ENCODE measurements at regions not wholly inside any gene's neighbourhood (a gene's known extent, or its start where the extent isn't known, plus 50 kb on each side); places are given as distances from the start of the nearest gene placed in this dataset.

- Histone ChIP-seq H3K4me3 (ENCODE audit: low read length) (no peak overlapping the region), H3K27me3 (ENCODE audit: control insufficient read depth, insufficient read depth, low read length) (no peaks in the 10 kb centered on the region), H3K9me3 (replicated peaks; ENCODE audit: low read length) (no peaks in the 10 kb centered on the region), H3K36me3 (ENCODE audit: insufficient read depth, low read length) (no peaks in the 10 kb centered on the region), H3K9ac (ENCODE audit: low read depth, low read length) (no peak overlapping the region), H3K4me2 (ENCODE audit: low read length) (no peak overlapping the region), H3K4me1 (ENCODE audit: control insufficient read depth, insufficient read depth, low read length) (no peaks in the 10 kb centered on the region)
Observed at GRCh38 chr3:151630035-151630434, 103.7 kb upstream of the AADACL2 start.

DNA sequence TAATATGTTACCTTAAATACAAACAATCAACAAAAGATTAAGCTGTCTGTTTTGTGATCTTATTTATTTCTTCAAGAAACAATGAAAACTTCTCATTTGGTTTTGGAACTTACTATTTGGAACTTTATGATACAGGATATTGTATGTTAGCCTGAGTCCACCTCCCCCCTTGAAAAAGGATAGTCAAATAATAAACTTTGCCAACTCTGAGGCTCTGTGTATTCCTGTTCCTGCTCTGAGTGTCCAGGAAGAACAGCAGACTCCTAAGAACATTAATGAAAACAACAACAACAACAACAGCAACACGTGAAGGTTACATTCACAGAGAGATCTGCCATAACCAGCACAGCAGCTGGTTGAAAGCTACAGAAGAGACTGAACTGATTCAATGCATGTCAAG lies 108.1 kb upstream of the AADACL2 start:
- Histone ChIP-seq H3K4me2 (ENCODE audit: low read length) (no peak overlapping the region), H3K4me3 (ENCODE audit: low read length) (no peak overlapping the region), H3K4me1 (ENCODE audit: control insufficient read depth, insufficient read depth, low read length) (no peaks in the 10 kb centered on the region), H3K9me3 (replicated peaks; ENCODE audit: low read length) (no peaks in the 10 kb centered on the region), H3K36me3 (ENCODE audit: insufficient read depth, low read length) (no peaks in the 10 kb centered on the region), H3K27me3 (ENCODE audit: control insufficient read depth, insufficient read depth, low read length) (no peaks in the 10 kb centered on the region), H3K9ac (ENCODE audit: low read depth, low read length) (no peak overlapping the region)

DNA sequence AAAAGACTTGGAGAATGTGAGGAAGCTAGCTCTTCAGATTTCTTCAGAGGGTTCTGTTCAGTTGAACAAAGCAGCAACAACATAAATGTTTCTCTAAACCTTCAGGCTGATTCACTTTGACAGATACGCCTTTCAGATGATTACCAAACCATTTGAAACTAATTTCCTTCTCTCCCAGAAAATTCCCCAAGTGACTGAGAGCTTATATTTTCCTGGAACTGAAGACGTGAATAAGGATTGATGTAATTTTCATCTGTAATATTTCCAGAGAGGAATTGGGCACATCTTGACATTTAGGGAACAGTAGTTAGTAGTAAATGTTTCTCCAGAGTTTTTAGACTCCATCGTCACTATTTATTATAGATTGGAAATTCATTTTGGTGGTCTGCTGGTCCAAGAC lies 108.6 kb upstream of the AADACL2 start:
- Histone ChIP-seq H3K36me3 (ENCODE audit: insufficient read depth, low read length) (no peaks in the 10 kb centered on the region), H3K4me3 (ENCODE audit: low read length) (no peak overlapping the region), H3K9ac (ENCODE audit: low read depth, low read length) (no peak overlapping the region), H3K27me3 (ENCODE audit: control insufficient read depth, insufficient read depth, low read length) (no peaks in the 10 kb centered on the region), H3K4me2 (ENCODE audit: low read length) (no peak overlapping the region), H3K4me1 (ENCODE audit: control insufficient read depth, insufficient read depth, low read length) (no peaks in the 10 kb centered on the region), H3K9me3 (replicated peaks; ENCODE audit: low read length) (no peaks in the 10 kb centered on the region)

DNA sequence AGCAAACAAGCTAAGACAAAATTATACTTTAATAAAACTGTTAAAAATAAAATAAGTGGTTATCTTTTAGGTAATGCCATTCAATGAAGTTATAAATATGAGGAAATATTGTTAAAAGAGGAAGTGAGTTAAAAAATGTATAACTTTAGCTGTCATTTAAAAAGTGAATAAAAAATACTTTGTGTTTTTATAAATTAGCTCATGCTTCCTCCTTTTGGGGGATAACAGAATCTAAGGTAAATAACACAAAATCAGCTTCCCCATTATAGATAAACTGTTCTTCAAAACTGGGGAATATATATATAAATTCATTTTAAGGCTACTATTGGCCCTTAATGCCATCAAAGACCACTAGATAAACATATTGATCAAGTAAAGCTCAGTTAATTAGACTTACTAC lies 113.7 kb upstream of the AADACL2 start:
- H3K4me3 ChIP-seq (ENCODE audit: low read length): no peak overlapping the region

DNA sequence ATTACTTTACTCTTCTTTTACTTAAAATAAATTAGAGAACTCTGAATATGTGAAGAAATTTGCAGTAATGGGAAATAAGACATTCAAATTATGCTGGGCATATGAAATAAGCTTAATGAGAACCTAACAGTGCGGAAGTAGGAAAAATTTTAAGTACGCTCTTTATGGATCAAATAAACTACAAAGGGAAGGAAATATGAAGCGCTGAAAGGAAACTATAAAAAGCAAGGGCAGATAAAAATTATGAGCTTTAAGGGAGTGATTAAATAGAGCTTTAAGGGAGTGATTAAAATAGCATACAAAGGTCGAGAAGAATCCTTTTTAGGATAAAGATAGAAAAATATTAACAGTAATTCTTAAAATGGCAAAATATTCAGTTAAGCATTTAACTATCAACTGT lies 118.3 kb upstream of the AADACL2 start:
- H3K27me3 ChIP-seq (ENCODE audit: control insufficient read depth, insufficient read depth, low read length): no peaks in the 10 kb centered on the region
- H3K9ac ChIP-seq (ENCODE audit: low read depth, low read length): no peak overlapping the region
- no peaks in the 10 kb centered on the region for H3K9me3 ChIP-seq (replicated peaks; ENCODE audit: low read length)
- H3K36me3 ChIP-seq (ENCODE audit: insufficient read depth, low read length): no peaks in the 10 kb centered on the region
- no peak overlapping the region for H3K4me3 ChIP-seq (ENCODE audit: low read length)
- no peaks in the 10 kb centered on the region for H3K4me1 ChIP-seq (ENCODE audit: control insufficient read depth, insufficient read depth, low read length)
- no peak overlapping the region for H3K4me2 ChIP-seq (ENCODE audit: low read length)

More for the DNA sequence above, 113.7 kb upstream of the AADACL2 start:
- Histone ChIP-seq H3K4me1 (ENCODE audit: control insufficient read depth, insufficient read depth, low read length) (no peaks in the 10 kb centered on the region), H3K36me3 (ENCODE audit: insufficient read depth, low read length) (no peaks in the 10 kb centered on the region), H3K27me3 (ENCODE audit: control insufficient read depth, insufficient read depth, low read length) (no peaks in the 10 kb centered on the region), H3K4me2 (ENCODE audit: low read length) (no peak overlapping the region), H3K9ac (ENCODE audit: low read depth, low read length) (no peak overlapping the region), H3K9me3 (replicated peaks; ENCODE audit: low read length) (no peaks in the 10 kb centered on the region)

DNA sequence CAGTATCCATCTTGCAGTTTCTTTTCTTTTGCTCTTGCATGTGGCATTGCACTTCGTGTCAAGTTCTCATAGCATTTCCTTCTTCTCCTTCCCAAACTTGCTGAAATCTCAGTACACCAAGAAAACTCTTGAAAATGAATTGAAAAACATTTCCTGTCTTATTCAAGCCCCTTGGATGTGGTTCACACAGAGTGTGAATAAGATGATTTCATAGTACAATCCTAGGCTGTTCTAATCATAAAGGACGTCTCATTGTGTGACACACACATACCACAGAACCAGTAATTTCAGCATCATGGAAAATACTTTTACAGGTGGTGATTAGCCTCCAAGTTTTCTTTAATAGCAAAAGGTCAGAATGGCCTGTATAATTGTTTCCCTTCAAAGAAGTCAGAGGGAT lies 121.6 kb upstream of the AADACL2 start:
- no peaks in the 10 kb centered on the region for H3K9me3 ChIP-seq (replicated peaks; ENCODE audit: low read length)
- no peak overlapping the region for H3K9ac ChIP-seq (ENCODE audit: low read depth, low read length)
- no peaks in the 10 kb centered on the region for H3K4me1 ChIP-seq (ENCODE audit: control insufficient read depth, insufficient read depth, low read length)
- H3K27me3 ChIP-seq (ENCODE audit: control insufficient read depth, insufficient read depth, low read length): no peaks in the 10 kb centered on the region
- no peaks in the 10 kb centered on the region for H3K36me3 ChIP-seq (ENCODE audit: insufficient read depth, low read length)
- H3K4me2 ChIP-seq (ENCODE audit: low read length): no peak overlapping the region
- H3K4me3 ChIP-seq (ENCODE audit: low read length): no peak overlapping the region

DNA sequence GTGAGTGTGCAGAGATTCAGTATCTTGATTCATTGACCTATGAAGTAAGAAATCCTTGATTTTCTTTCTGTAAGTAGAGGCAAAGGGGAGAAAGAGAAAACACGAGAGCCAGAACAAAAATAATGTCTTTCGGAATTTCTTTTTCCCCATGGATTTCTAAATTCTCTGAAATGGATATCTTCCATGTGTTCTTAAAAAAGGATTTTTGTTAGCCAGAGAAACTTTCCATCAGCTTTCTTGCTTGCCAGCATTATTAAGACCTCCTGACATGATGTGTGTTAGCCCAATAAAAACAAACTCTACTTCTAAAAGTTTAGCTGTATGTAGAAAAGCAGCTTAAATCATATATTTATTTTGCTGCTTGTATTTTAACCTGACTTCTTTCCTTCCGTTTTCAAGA lies 122.3 kb upstream of the AADACL2 start:
- no peaks in the 10 kb centered on the region for H3K36me3 ChIP-seq (ENCODE audit: insufficient read depth, low read length)
- H3K4me3 ChIP-seq (ENCODE audit: low read length): no peak overlapping the region
- no peak overlapping the region for H3K9ac ChIP-seq (ENCODE audit: low read depth, low read length)
- no peaks in the 10 kb centered on the region for H3K9me3 ChIP-seq (replicated peaks; ENCODE audit: low read length)
- no peaks in the 10 kb centered on the region for H3K4me1 ChIP-seq (ENCODE audit: control insufficient read depth, insufficient read depth, low read length)
- H3K27me3 ChIP-seq (ENCODE audit: control insufficient read depth, insufficient read depth, low read length): no peaks in the 10 kb centered on the region
- H3K4me2 ChIP-seq (ENCODE audit: low read length): no peak overlapping the region

- no peak overlapping the region for H3K4me3 ChIP-seq (ENCODE audit: low read length)
- H3K9me3 ChIP-seq (replicated peaks; ENCODE audit: low read length): no peaks in the 10 kb centered on the region
- no peak overlapping the region for H3K4me2 ChIP-seq (ENCODE audit: low read length)
- no peak overlapping the region for H3K9ac ChIP-seq (ENCODE audit: low read depth, low read length)
- no peaks in the 10 kb centered on the region for H3K4me1 ChIP-seq (ENCODE audit: control insufficient read depth, insufficient read depth, low read length)
- H3K27me3 ChIP-seq (ENCODE audit: control insufficient read depth, insufficient read depth, low read length): no peaks in the 10 kb centered on the region
- no peaks in the 10 kb centered on the region for H3K36me3 ChIP-seq (ENCODE audit: insufficient read depth, low read length)
Observed at GRCh38 chr3:151609491-151609890, 124.2 kb upstream of the AADACL2 start.

DNA sequence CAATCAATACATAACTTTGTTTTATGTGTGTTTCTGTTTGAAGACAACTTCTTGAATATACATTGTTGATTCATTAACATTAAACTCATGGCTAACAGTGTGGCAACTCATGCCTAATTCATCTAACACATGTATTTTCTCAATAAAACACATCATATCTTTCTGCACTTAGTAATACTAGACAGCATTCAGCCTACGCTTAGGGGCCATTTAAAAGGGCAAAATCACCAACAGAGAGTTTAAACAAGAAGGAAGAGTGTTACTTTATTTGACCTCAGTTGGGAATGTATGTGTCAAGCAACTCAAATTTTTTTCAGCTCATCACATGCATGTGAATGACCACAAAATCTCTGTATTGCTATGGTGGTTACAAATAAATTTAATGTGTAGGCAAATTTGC lies 128.8 kb upstream of the AADACL2 start:
- no peaks in the 10 kb centered on the region for H3K4me1 ChIP-seq (ENCODE audit: control insufficient read depth, insufficient read depth, low read length)
- H3K9me3 ChIP-seq (replicated peaks; ENCODE audit: low read length): no peaks in the 10 kb centered on the region
- no peak overlapping the region for H3K4me3 ChIP-seq (ENCODE audit: low read length)
- no peak overlapping the region for H3K4me2 ChIP-seq (ENCODE audit: low read length)
- no peaks in the 10 kb centered on the region for H3K27me3 ChIP-seq (ENCODE audit: control insufficient read depth, insufficient read depth, low read length)
- H3K36me3 ChIP-seq (ENCODE audit: insufficient read depth, low read length): no peaks in the 10 kb centered on the region
- no peak overlapping the region for H3K9ac ChIP-seq (ENCODE audit: low read depth, low read length)

DNA sequence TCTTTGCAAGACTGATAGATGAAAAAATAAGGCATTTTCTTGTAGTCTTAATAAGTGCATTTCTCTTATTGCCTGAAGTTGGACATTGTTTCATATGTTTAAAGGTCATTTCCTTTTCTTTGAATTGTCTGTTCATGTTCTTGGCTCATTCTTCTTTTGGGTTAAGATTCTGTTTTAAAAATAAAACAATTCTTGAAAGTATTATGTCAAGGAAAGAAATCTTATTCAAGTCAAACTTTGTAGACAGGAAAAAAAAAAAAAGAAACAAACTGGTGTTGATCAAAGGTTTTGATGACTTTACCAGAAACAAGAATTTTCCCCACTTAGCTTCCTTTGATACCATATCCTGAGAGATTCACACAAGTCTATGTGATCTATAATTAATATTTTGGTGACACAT lies 132.9 kb upstream of the AADACL2 start:
- no peak overlapping the region for H3K4me3 ChIP-seq (ENCODE audit: low read length)
- no peaks in the 10 kb centered on the region for H3K36me3 ChIP-seq (ENCODE audit: insufficient read depth, low read length)
- H3K9ac ChIP-seq (ENCODE audit: low read depth, low read length): no peak overlapping the region
- no peak overlapping the region for H3K4me2 ChIP-seq (ENCODE audit: low read length)
- H3K9me3 ChIP-seq (replicated peaks; ENCODE audit: low read length): no peaks in the 10 kb centered on the region
- H3K27me3 ChIP-seq (ENCODE audit: control insufficient read depth, insufficient read depth, low read length): no peaks in the 10 kb centered on the region
- no peaks in the 10 kb centered on the region for H3K4me1 ChIP-seq (ENCODE audit: control insufficient read depth, insufficient read depth, low read length)

DNA sequence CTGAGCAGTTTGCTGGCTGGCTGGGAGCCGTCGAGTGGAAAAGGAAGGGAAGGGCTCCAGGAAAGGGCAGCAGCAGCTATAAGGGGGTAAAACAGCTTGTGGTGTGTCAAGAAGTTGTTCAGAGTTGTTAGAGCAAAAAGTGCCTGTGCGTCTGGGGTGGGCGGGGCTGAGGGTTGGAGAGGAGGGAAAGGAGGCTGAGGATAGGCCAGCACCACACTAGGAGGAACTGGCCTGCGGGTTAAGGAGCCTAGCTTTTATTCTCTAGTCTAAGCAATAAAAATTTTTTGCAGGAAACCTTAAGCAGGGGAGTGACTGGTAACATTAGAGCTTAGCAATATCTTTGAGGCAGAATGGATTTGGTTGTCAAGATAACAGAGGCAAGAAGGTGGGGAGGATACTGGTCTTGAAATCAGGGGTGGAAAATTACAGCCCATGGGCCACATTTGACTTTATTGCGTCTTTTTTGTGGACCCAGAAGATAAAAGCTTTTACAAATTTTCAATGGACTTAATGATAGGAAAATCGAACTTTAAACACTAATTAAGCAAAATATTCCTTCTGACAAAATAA lies 134.5 kb upstream of the AADACL2 start:
- Histone ChIP-seq H3K27me3 (ENCODE audit: control insufficient read depth, insufficient read depth, low read length) (no peaks in the 10 kb centered on the region), H3K9me3 (replicated peaks; ENCODE audit: low read length) (no peaks in the 10 kb centered on the region), H3K36me3 (ENCODE audit: insufficient read depth, low read length) (no peaks in the 10 kb centered on the region), H3K4me3 (ENCODE audit: low read length) (no peak overlapping the region), H3K9ac (ENCODE audit: low read depth, low read length) (no peak overlapping the region), H3K4me1 (ENCODE audit: control insufficient read depth, insufficient read depth, low read length) (no peaks in the 10 kb centered on the region), H3K4me2 (ENCODE audit: low read length) (no peak overlapping the region)

GRCh38 chr3:151596940-151597339 lies 136.1 kb upstream of the IGSF10 start:
- Histone ChIP-seq H3K4me1 (ENCODE audit: control insufficient read depth, insufficient read depth, low read length) (no peaks in the 10 kb centered on the region), H3K36me3 (ENCODE audit: insufficient read depth, low read length) (no peaks in the 10 kb centered on the region), H3K4me3 (ENCODE audit: low read length) (no peak overlapping the region), H3K9me3 (replicated peaks; ENCODE audit: low read length) (no peaks in the 10 kb centered on the region), H3K27me3 (ENCODE audit: control insufficient read depth, insufficient read depth, low read length) (no peaks in the 10 kb centered on the region), H3K4me2 (ENCODE audit: low read length) (no peak overlapping the region), H3K9ac (ENCODE audit: low read depth, low read length) (no peak overlapping the region)

All from skeletal muscle satellite cell (primary cell).